Fibroblast of villous mesenchyme (primary cell): ENCODE measurements at regions not wholly inside any gene's neighbourhood (a gene's known extent, or its start where the extent isn't known, plus 50 kb on each side); places are given as distances from the start of the nearest gene placed in this dataset.

Experiments
- DNase-seq: peaks from one replicate; pipeline ENCODE4 v3.0.0-alpha.2; 2010; ENCODE audit warnings: low read depth
- H3K4me3 ChIP-seq: 2 replicates; pipeline ENCODE4 v1.5.1; 2011; ENCODE audit warnings: low read depth, mild to moderate bottlenecking, low read length
- CTCF ChIP-seq: IDR thresholded peaks from 2 replicates; pipeline ENCODE4 v1.5.1; 2012; ENCODE audit warnings: low read depth, mild to moderate bottlenecking, low read length; ENCODE audit not compliant: insufficient read depth

- no peak for TF ChIP-seq CTCF
- DNase-seq = no peak
- no peak overlapping the region for H3K4me3 ChIP-seq
Measured at GRCh38 chr3:25872200-25872877, 82.4 kb downstream of the OXSM start.

- no peak overlapping the region for H3K4me3 ChIP-seq
Measured at GRCh38 chr3:25883492-25883891, 93.6 kb downstream of the OXSM start.

GRCh38 chr3:25884981-25885380 is 95.1 kb downstream of the OXSM start:
- H3K4me3 ChIP-seq = no peak overlapping the region

More at GRCh38 chr3:25883492-25883891, 93.6 kb downstream of the OXSM start:
- DNase-seq = no peak
- no peak for TF ChIP-seq CTCF

GRCh38 chr3:25885544-25885943 is 95.7 kb downstream of the OXSM start:
- DNase-seq = no peak
- no peak overlapping the region for H3K4me3 ChIP-seq
- no peak for TF ChIP-seq CTCF

More at GRCh38 chr3:25884981-25885380, 95.1 kb downstream of the OXSM start:
- no peak for DNase-seq
- TF ChIP-seq CTCF = no peak

- H3K4me3 ChIP-seq = no peak overlapping the region
- DNase-seq = no peak
- TF ChIP-seq CTCF = no peak
Measured at GRCh38 chr3:25887907-25888306, 98.0 kb downstream of the OXSM start.

GRCh38 chr3:25888892-25889524 is 99.1 kb downstream of the OXSM start:
- H3K4me3 ChIP-seq = no peak overlapping the region
- TF ChIP-seq CTCF = no peak
- DNase-seq = no peak
